HG02981 (cell line): ENCODE measurements at regions not wholly inside any gene's neighbourhood (a gene's known extent, or its start where the extent isn't known, plus 50 kb on each side); places are given as distances from the start of the nearest gene placed in this dataset.
"Not testable (repeated sequence)": the region's sequence is repeated elsewhere in the genome, so short reads cannot be mapped to it uniquely, and the experiment has no call there.

Experiments
- ATAC-seq: cut with Tn5 transposase; IDR thresholded peaks from one replicate; pipeline ENCODE4 v1.9.1; 2021; ENCODE audit warnings: mild to moderate bottlenecking, moderate library complexity; ENCODE audit not compliant: unreplicated experiment

- no peak for ATAC-seq
Measured at GRCh38 chr10:8656261-8656660, 601.8 kb downstream of the GATA3 start.

DNA sequence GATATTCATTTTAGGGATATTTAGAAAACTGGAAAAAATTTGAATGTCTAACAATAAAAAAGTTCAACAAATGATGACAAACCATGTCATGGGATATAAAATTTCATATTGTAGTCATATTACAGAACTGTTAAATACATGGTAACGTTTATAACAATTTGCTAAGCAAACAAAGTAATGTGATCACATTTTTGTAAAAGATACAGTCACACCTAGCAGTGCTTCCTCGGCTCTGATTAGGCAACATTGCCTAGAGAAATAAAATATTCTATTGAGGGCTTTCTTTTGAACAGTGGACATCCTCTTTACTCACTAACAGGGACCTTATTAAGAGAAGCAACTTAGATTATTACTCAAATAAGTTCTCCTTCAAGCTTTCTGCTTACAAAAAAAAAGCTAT, 605.5 kb downstream of the GATA3 start:
- ATAC-seq, result no peak

DNA sequence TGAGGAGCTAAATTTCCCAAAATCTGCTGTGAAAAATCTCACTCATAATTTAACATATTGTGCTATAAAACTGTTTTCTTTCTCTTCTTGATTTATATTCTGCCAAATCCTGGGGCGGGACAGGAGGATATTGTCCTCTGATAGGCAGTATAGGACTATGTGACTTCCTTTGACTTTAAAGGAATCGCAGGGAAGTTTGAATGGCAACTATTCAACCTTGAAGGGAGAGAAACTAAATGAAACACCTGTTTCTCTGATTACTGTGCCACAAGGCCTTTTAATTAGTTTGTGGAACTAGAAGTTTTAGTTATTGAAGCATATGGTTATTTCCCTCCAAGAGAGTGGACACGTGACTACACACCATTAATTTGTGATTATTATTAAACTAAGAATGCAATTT, 607.4 kb downstream of the GATA3 start:
- no peak for ATAC-seq

DNA sequence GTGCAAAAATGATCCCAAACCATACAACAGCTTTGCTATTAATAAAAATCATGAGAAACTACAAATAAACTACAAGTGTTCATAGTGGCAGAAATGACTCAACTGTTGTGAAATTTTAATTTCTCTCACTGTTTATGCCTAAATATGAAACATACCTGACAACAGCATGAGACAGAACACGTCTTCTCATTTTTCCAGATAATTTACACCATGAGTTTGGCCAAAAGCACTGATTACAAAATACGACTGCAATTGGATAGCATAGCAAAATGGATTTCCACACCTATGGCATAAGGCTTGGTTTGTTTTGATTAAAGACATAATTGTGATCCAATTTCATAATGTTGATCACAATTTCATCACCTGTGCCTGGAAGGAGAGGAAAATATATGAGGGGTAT, 608.6 kb downstream of the GATA3 start:
- ATAC-seq, result no peak

- ATAC-seq, result no peak
Measured at GRCh38 chr10:8665322-8665721, 610.8 kb downstream of the GATA3 start.

GRCh38 chr10:8670461-8670860, 616.0 kb downstream of the GATA3 start:
- no peak for ATAC-seq

DNA sequence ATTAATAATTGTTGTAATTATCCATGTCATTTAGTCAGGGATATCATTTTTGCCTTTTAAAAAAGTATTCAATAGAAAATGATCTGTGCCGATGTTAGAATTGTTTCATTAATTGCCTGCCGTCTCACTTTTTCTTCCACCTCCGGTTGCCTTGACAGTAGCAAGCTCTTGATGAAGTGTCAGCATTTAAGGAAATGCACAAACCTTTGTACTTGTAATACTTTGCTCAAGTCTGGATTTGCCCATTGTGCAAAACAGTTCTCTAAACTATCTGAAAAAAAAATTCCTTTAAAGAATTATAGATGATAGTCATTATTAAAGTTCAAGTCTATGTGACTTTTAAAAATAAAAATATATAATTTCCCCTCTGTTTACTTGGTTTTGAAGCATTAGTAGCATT, 619.7 kb downstream of the GATA3 start:
- ATAC-seq, result no peak

DNA sequence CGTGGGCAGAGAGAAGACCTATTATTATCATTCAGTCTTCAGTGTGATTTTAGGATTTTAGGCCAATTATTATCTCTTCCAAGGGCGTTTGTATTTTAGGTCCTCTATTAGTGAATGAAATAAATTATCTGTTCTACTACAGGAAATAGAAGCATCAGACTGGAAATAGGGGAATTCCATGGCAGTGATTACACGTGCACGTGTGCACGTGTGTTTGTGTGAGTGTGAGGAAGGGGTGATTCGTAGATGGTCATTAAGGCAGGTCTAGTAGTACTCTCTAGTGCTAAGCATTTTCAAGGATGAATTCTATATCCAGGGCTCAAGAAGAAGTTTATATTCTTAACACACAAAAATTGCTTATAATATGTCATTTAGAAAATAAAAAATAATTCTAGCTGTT, 623.2 kb downstream of the GATA3 start:
- ATAC-seq, result no peak

- ATAC-seq, result not testable (repeated sequence)
Measured at GRCh38 chr10:8684916-8685315, 630.4 kb downstream of the GATA3 start.

- ATAC-seq, result no peak
Measured at GRCh38 chr10:8688881-8689280, 634.4 kb downstream of the GATA3 start.

GRCh38 chr10:8691498-8692017, 637.1 kb downstream of the GATA3 start:
- no peak for ATAC-seq

- not testable (repeated sequence) for ATAC-seq
Measured at GRCh38 chr10:8693635-8694034, 639.1 kb downstream of the GATA3 start.

DNA sequence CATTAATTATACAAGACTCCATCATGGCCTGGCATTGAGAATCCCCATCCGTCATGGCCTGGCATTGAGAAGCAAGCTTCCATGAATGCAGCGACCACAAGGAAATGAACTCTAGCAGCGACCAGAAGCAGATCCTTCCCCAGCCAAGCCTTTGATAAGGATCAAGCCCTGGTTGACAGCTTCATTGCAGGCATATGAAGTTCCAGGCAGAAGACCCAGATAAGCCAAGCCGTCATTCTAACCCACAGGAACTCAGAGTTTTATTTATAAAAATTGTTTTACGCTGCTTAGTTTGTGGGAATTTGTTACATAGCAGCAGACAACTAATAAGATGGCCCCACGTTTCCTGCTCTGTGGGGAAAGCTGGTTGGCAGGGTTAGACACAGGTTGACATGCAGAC, 642.3 kb downstream of the GATA3 start:
- ATAC-seq, result no peak

DNA sequence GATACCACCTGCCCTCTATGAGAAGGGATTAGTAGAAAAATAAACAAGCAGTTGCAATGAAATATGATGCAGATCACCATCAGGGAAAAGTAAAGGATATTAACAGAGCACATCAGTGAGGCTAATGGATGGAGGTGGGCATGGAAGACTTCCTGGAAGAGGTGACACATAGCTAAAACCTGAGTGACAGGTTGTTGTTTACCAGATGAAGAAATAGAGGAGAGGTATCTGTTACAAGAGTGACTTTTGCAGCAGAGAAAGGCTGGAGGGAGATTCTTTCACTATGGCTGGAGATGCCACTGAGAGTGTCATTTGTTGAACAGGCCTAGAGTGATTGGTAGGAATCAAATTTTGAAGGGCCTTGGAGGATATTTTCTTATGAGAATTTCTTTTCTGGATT, 646.2 kb downstream of the GATA3 start:
- ATAC-seq, result no peak

- ATAC-seq, result no peak
Measured at GRCh38 chr10:8702181-8702580, 647.7 kb downstream of the GATA3 start.

DNA sequence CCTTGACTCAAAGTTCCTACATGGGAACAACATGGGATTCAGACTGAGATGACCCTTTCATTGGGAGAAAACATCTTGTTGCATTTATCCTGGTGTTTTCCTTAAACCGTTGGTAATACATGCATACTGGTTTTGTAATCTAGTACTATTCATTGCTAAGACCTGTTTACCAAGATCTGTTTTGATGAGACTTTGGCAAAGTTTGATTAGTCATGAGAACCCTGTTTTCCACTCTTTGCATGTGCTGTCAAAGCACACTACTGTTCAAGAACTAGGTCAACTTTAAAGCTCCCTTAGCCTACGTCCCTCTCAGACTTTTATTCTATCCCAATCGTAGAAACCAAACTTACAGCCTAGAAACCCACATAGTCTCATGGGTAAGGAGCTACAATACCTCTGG, 650.9 kb downstream of the GATA3 start:
- no peak for ATAC-seq

GRCh38 chr10:8712656-8713055, 658.2 kb downstream of the GATA3 start:
- ATAC-seq, result no peak

DNA sequence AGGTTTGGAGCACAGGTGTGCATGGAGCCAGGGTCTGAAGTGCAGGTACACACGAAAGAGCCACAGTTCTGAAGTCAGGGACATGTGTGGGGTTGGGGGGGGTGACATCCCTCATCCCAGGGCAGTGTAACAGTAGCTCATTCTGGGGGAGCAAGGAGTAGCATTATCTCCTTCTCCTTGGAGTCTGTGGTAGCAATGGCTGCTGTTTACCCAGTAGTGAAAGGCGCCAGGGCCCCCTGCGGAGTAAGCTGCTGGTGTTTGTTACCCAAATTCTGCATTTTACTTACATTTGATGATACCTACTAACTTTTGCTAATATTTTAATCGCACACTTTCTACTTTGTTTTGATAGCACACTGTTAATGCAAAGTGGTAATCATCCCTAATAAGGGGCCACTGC, 665.5 kb downstream of the GATA3 start:
- no peak for ATAC-seq

- no peak for ATAC-seq
Measured at GRCh38 chr10:8721650-8722049, 667.2 kb downstream of the GATA3 start.

DNA sequence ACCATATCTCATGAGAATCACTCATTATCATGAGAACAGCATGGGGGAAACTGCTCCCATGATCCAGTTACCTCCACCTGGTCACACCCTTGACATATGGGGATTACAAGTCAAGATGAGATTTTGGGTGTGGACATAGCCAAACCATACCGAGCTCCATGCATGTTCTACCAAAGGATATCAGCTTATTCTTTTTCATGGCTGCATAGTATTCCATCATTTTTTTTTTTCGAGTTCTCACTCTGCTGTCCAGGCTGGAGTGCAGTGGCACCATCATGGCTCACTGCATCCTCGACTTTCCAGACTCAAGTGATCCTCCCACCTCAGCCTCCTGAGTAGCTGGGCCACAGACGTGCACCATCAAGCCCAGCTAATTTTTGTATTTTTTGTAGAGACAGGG, 668.3 kb downstream of the GATA3 start:
- no peak for ATAC-seq

GRCh38 chr10:8725343-8725742, 670.9 kb downstream of the GATA3 start:
- no peak for ATAC-seq

- ATAC-seq, result no peak
Measured at GRCh38 chr10:8726084-8726778, 671.7 kb downstream of the GATA3 start.

- ATAC-seq, result no peak
Measured at GRCh38 chr10:8726779-8727084, 672.2 kb downstream of the GATA3 start.
